HEK293 (cell line): ENCODE measurements at regions not wholly inside any gene's neighbourhood (a gene's known extent, or its start where the extent isn't known, plus 50 kb on each side); places are given as distances from the start of the nearest gene placed in this dataset.
A peak's percentile ranks its signal among the peaks of the same experiment; 100 is the strongest.

Experiments used
- CTCF ChIA-PET: fragments of 350-600 bp; formaldehyde crosslinking; extraction: SDS; loops from one replicate; lab custom pipeline; 2021; ENCODE audit warnings: antibody characterized with exemption; lab: Yijun Ruan, JAX
- POLR2A ChIA-PET: fragments of 300-600 bp; formaldehyde crosslinking; extraction: SDS; loops from one replicate; lab custom pipeline; 2020; ENCODE audit warnings: antibody characterized with exemption, inconsistent platforms; lab: Yijun Ruan, JAX
- H3K27ac ChIP-seq: fragments of 200-500 bp; sonication (Bioruptor generic); 2 replicates; pipeline ENCODE4 v1.5.1; 2014; ENCODE audit warnings: low read depth, low read length, control low read depth, inconsistent platforms; ENCODE audit errors: extremely low read depth
- H3K36me3 ChIP-seq, 2 experiments: fragments of 200-500 bp in 1 of 2; sonication (Bioruptor generic) in 1 of 2; 1 replicate in 1 of 2; 2 replicates in 1 of 2; pipeline ENCODE4 v1.5.1; 2014 to 2017; ENCODE audit warnings: inconsistent platforms in 2 of 2, low read length in 2 of 2; ENCODE audit not compliant: control insufficient read depth in 2 of 2, insufficient read depth in 1 of 2
- H3K4me1 ChIP-seq: fragments of 200-500 bp; sonication (Bioruptor generic); 2 replicates; pipeline ENCODE4 v1.5.1; 2014; ENCODE audit warnings: mild to moderate bottlenecking, low read length, inconsistent platforms; ENCODE audit not compliant: control insufficient read depth, insufficient read depth
- H3K4me3 ChIP-seq: 2 replicates; pipeline ENCODE4 v1.5.1; 2011; ENCODE audit warnings: low read depth, mild to moderate bottlenecking, control low read depth, low read length, moderate library complexity
- H3K9me3 ChIP-seq: fragments of 200-500 bp; sonication (Bioruptor generic); 2 replicates; pipeline ENCODE4 v1.5.1; 2014; ENCODE audit warnings: low read depth, low read length, inconsistent platforms; ENCODE audit not compliant: control insufficient read depth, insufficient read depth
- EGR2 ChIP-seq: fragments of 450-650 bp; formaldehyde crosslinking; IDR thresholded peaks from 2 replicates; pipeline ENCODE4 v1.5.1; 2016; ENCODE audit warnings: low read depth, missing biosample characterization, missing genetic modification characterization
- GLIS1 ChIP-seq: fragments of 450-650 bp; formaldehyde crosslinking; IDR thresholded peaks from 2 replicates; pipeline ENCODE4 v1.5.1; 2016; ENCODE audit warnings: missing biosample characterization, missing genetic modification characterization
- KLF10 ChIP-seq: fragments of 450-650 bp; IDR thresholded peaks from 2 replicates; pipeline ENCODE4 v1.5.1; 2018; ENCODE audit warnings: missing biosample characterization, mild to moderate bottlenecking, missing genetic modification characterization
- KLF17 ChIP-seq: fragments of 450-650 bp; formaldehyde crosslinking; IDR thresholded peaks from 2 replicates; pipeline ENCODE4 v1.5.1; 2016; ENCODE audit warnings: missing biosample characterization, missing genetic modification characterization
- OSR2 ChIP-seq: fragments of 450-650 bp; formaldehyde crosslinking; IDR thresholded peaks from 2 replicates; pipeline ENCODE4 v1.5.1; 2016; ENCODE audit warnings: missing biosample characterization, missing genetic modification characterization
- SCRT1 ChIP-seq: fragments of 450-650 bp; formaldehyde crosslinking; IDR thresholded peaks from 2 replicates; pipeline ENCODE4 v1.5.1; 2016; ENCODE audit warnings: missing biosample characterization, missing genetic modification characterization, borderline replicate concordance
- TCF7L2 ChIP-seq: IDR thresholded peaks from 2 replicates; pipeline ENCODE4 v1.6.1; 2011; ENCODE audit warnings: low read depth, mild to moderate bottlenecking, inconsistent platforms, low read length, moderate library complexity, borderline replicate concordance
- ZBTB48 ChIP-seq: fragments of 450-650 bp; formaldehyde crosslinking; IDR thresholded peaks from 2 replicates; pipeline ENCODE4 v1.5.1; 2016; ENCODE audit warnings: missing biosample characterization, missing genetic modification characterization
- ZFHX2 ChIP-seq: fragments of 450-650 bp; formaldehyde crosslinking; conservative IDR thresholded peaks from 2 replicates; pipeline ENCODE4 v1.5.1; 2016; ENCODE audit warnings: missing biosample characterization, missing genetic modification characterization
- ZIC2 ChIP-seq: fragments of 450-650 bp; formaldehyde crosslinking; IDR thresholded peaks from 2 replicates; pipeline ENCODE4 v1.5.1; 2016; ENCODE audit warnings: missing biosample characterization, missing genetic modification characterization
- ZNF140 ChIP-seq: fragments of 450-650 bp; formaldehyde crosslinking; IDR thresholded peaks from 2 replicates; pipeline ENCODE4 v1.5.1; 2016; ENCODE audit warnings: missing biosample characterization, missing genetic modification characterization
- ZNF366 ChIP-seq: fragments of 450-650 bp; formaldehyde crosslinking; conservative IDR thresholded peaks from 2 replicates; pipeline ENCODE4 v1.5.1; 2016; ENCODE audit warnings: missing biosample characterization, missing genetic modification characterization
- ZNF37A ChIP-seq: fragments of 450-650 bp; IDR thresholded peaks from 2 replicates; pipeline ENCODE4 v1.5.1; 2018; ENCODE audit warnings: missing biosample characterization, missing genetic modification characterization
- ZNF561 ChIP-seq: fragments of 450-650 bp; IDR thresholded peaks from 2 replicates; pipeline ENCODE4 v1.5.1; 2018; ENCODE audit warnings: missing biosample characterization, missing genetic modification characterization, borderline replicate concordance
- ZNF624 ChIP-seq: fragments of 450-650 bp; formaldehyde crosslinking; IDR thresholded peaks from 2 replicates; pipeline ENCODE4 v1.5.1; 2017; ENCODE audit warnings: missing biosample characterization, missing genetic modification characterization
- ZNF677 ChIP-seq: fragments of 450-650 bp; IDR thresholded peaks from 2 replicates; pipeline ENCODE4 v1.5.0; 2018; ENCODE audit warnings: missing biosample characterization, mild to moderate bottlenecking, missing genetic modification characterization, moderate library complexity

- no peaks in the 10 kb centered on the region for H3K9me3 ChIP-seq
- ChIA-PET CTCF (interaction anchor here (1.0 kb wide), 1 partner anchor 38 kb away, joined by 3 read pairs; no protein-coding TSS in a partner anchor), POLR2A (no interaction called here)
- H3K36me3 ChIP-seq: no peaks in the 10 kb centered on the region
- H3K4me1 ChIP-seq: no peaks in the 10 kb centered on the region
- TF ChIP-seq ZNF366 (tag by site-specific recombination) (peak; percentile 90), ZNF140 (tag by site-specific recombination) (no peak)
- no peak overlapping the region for H3K4me3 ChIP-seq
- H3K27ac ChIP-seq: no peak overlapping the region
Measured at GRCh38 chr1:25169168-25169567, 63.1 kb downstream of the SYF2 start.

- Histone ChIP-seq H3K9me3 (no peaks in the 10 kb centered on the region), H3K27ac (no peak overlapping the region), H3K4me1 (no peaks in the 10 kb centered on the region), H3K36me3 (no peaks in the 10 kb centered on the region), H3K4me3 (no peak overlapping the region)
- CTCF ChIA-PET: no interaction called here
- POLR2A ChIA-PET: no interaction called here
- TF ChIP-seq KLF17 (no peak), ZFHX2 (tag by site-specific recombination) (peak; percentile 41), ZIC2 (tag by site-specific recombination) (peak; percentile 85), TCF7L2 (0 out of 2 replicates have a peak, but pooled peaks have one; percentile 35), EGR2 (peak; percentile 58; the same call in 1 of the 2 replicates), ZNF624 (no peak), GLIS1 (peak; percentile 55)
Measured at GRCh38 chr1:25168193-25169071, 63.9 kb downstream of the SYF2 start.

GRCh38 chr1:25167269-25168192 lies 64.8 kb downstream of the SYF2 start:
- POLR2A ChIA-PET: no interaction called here
- Histone ChIP-seq H3K36me3 (no peaks in the 10 kb centered on the region), H3K9me3 (no peaks in the 10 kb centered on the region), H3K27ac (no peak overlapping the region), H3K4me3 (no peak overlapping the region)
- TF ChIP-seq EGR2: peak; percentile 40; the same call in 1 of the 2 replicates
- TF ChIP-seq SCRT1 (tag by site-specific recombination): no peak
- TF ChIP-seq, all 188 proteins: peak for 1
- no peaks in the 10 kb centered on the region for H3K4me1 ChIP-seq
- CTCF ChIA-PET: no interaction called here

- ChIA-PET CTCF (no interaction called here), POLR2A (no interaction called here)
- H3K36me3 ChIP-seq: no peaks in the 10 kb centered on the region
- TF ChIP-seq ZBTB48 (tag by site-specific recombination) (no peak), ZNF677 (tag by site-specific recombination) (no peak), KLF10 (tag by site-specific recombination) (no peak), ZNF561 (tag by site-specific recombination) (no peak), OSR2 (tag by site-specific recombination) (no peak), ZNF37A (tag by site-specific recombination) (no peak)
- TF ChIP-seq, all 188 proteins: peak for 0
- Histone ChIP-seq H3K4me1 (no peaks in the 10 kb centered on the region), H3K9me3 (no peaks in the 10 kb centered on the region), H3K4me3 (no peak overlapping the region), H3K27ac (no peak overlapping the region)
Measured at GRCh38 chr1:25166847-25167246, 65.5 kb downstream of the SYF2 start.
